Renal cortex interstitium (tissue), 11 donors: ENCODE measurements at regions not wholly inside any gene's neighbourhood (a gene's known extent, or its start where the extent isn't known, plus 50 kb on each side); places are given as distances from the start of the nearest gene placed in this dataset.

Experiments used
- DNase-seq, 11 donors: peaks; one replicate each; pipeline ENCODE4 v3.0.0-alpha.2; 2013; ENCODE audit warnings: low read depth in 9 of 11, low spot score in 4 of 11; ENCODE audit errors: extremely low read depth in 1 of 11

- no peak for DNase-seq
Observed at GRCh38 chr6:44626616-44627015, 239.1 kb downstream of the CDC5L start.

- no peak for DNase-seq
Observed at GRCh38 chr6:44627091-44627882, 239.8 kb downstream of the CDC5L start.

DNA sequence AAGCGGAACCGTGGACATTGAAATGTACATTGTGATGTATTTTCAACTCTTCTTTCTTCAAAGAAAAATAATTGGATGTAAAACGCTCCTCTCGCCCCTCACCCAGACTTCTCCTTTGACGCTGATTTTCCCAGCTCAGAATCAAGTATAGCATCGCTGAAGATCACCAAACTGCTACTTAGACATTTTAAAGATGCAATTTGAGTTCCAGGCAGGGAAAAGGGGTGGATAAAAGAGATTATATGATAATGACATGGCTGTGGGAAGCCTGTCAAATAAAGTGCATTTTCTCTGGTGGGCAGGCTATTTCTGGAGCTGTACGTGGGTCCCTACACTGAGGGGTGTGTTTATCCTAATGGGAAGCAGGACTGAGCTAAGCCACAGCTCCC lies 240.4 kb downstream of the CDC5L start:
- no peak for DNase-seq

DNA sequence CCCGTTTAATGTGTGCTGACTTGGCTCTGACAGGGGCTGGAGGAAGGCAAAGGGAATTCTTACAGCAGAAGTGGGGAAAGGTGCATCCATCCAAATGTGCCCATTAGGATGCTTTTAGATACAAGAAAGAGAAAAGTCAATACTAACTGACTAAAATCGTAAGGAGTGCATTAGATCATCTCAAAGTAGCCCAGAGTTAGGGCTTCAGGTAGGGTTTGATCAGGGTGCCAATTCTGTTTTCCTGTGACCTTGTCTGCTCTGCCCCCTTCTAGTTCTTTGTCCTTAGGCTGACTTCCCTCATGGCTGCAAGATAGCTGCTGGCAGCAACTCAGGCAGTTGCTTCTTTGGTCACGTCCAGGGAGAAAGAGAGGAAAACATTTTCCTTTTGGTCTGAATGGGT lies 240.8 kb downstream of the CDC5L start:
- DNase-seq = no peak

DNA sequence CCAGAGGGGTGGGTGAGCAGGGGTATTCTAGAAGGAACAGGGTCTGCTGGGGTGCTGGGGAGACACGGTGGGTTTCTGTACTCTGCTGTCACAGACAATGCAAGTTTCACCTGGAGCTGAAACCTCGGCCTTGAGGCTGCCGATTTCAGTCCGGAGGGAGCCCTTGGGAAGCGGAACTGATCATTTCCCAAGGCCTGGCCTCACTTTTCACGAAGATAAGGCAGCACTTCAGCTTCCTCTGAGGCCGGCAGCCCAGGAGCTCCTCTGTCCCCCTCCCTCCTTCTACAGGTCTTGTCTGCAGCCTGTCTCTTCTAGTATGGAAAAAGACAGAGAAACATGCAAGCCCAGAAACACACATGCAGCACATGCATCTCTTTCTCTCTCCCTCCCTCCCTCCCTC lies 242.1 kb downstream of the CDC5L start:
- no peak for DNase-seq

DNA sequence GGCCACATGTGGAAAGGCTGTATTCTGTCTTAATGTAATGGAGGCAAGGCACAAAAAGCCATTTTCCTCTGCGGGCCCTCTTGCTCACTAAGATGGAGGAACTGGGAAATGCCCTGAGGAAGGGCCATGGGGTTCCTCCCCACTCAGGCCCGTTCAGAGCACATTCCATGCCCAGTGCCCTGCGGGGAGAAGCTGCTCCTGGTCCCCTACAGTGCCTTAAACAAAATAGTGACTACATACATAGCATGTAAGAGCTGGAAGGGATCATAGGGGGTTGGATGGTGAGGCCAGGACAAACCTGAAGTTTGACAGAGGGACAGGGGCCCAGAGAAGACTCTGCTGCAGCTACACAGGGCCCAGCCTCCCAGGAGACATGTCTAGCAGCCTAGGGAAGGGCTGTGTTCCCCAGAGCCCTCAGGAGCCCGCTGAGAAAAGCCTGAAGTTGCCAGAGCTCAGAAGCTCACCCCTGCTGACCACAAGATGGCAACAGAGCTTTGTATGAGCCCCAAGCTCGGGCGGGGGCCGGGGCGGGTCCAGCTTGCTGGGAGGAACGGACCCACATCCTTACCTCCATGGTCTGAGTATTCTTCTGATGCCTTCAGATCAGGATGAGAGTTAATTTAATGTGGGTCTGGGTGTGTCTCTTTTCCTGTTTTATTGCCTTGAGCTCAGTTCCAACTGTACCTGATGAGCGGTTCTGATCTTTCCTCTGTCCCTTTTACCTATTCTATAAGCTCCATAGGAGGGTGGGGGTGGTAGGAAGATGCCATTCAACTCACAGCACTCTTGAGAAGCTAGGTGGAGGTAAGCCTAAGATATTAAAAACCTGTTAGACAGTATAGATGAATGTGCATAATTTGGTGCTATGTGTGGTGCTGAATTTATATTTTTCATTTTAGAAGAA lies 242.9 kb downstream of the CDC5L start:
- no peak for DNase-seq

- no peak for DNase-seq
Observed at GRCh38 chr6:44631968-44632367, 244.5 kb downstream of the CDC5L start.

GRCh38 chr6:44634321-44634720 lies 246.8 kb downstream of the CDC5L start:
- DNase-seq = no peak

DNA sequence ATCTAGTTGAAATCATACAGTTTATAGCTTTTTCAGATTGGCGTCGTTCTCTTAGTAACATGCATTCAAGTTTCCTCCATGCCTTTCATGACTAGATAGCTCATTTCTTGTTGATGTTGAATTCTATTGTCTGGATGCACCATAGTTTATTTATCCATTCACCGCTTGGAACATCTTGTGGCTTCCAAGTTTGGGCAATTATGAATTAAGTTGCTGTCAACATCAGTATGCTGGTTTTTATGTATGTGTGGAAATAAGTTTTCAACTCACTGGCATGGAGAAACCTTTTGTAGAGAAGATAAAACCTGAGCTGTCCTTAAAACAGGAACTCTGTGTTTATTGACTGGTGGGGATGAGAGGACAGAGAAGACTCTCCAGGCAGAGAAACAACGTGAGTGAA lies 248.0 kb downstream of the CDC5L start:
- DNase-seq = no peak

DNA sequence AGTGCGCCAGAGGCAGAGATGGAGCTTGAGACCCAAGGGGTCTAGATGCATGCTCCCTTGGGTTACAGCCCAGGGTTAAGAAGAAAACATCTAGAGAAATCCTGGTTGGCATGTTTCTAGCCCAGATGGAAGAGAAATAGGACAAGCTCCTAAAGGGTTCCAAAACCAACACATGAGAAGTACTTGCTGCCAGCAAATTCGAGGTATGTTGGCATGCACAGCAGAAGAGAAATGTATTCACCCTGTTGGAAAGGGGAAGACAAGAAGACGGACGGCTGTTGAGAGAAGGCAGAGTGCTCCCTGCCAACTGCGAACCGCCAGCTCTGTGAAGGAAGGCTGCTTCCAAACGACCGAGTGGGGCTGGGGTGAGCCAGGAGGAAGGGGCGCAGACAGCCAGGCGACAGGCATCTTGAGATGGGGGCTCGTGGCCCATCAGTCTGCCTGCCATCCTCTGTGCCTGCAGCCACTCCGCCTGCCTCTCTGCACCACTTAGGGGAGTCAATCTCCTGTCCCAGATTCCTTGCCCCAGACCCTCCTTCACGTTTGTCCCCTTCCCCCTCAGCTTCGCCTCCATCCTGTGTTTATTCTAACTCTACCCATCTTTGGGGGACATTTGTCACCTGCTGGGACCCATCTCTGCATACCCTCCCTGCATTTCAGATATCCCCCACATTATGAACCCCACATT lies 249.2 kb downstream of the CDC5L start:
- DNase-seq = no peak

GRCh38 chr6:44641344-44642031 lies 254.0 kb downstream of the CDC5L start:
- no peak for DNase-seq

DNA sequence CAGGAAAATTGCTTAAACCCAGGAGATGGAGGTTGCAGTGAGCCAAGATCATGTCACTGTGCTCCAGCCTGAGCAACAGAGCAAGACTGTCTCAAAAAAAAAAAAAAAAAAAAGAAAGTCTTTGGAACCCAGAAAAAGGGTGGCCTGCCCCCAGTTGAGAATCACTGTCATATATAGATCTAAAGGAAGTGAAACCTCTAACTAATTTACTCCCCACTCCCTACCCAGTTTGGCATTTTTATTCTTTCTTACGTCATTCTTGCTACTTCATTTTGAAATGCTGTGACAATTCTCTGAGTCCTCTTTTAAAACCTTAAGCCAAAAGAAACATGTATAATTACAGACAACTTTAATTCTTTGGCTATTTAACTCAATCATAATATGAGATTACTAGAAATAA lies 254.8 kb downstream of the CDC5L start:
- no peak for DNase-seq

DNA sequence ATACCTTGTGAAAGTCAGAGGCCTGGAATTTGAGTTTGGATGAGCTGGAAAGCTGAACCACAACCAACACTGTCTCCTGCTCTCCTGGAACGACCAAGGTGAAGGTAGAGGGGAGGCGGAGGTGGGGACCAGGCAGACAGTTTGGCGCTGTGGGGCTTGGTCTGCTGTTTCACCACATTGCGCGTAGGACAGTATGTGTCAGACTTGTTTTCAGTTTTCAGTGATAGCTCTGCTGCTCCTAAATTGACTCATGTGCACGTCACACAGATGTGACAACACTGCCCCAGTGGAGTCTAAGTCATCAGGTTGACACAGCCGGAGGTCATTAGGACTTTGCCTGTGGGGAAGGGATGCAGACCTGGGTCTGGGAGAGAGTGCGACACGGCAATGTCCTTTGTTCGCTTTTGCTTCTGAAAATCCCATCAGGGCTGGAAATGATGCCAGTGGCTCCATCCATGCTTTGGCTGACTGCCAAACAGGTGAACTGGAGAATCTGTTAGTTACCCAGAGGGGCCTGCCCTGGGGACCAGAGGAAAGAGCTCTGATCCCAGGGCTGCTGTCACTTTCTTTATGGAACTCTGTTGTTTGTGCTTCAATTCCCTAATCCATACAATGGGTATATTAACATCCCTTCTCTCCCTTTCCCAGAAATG lies 255.5 kb downstream of the CDC5L start:
- DNase-seq = no peak

DNA sequence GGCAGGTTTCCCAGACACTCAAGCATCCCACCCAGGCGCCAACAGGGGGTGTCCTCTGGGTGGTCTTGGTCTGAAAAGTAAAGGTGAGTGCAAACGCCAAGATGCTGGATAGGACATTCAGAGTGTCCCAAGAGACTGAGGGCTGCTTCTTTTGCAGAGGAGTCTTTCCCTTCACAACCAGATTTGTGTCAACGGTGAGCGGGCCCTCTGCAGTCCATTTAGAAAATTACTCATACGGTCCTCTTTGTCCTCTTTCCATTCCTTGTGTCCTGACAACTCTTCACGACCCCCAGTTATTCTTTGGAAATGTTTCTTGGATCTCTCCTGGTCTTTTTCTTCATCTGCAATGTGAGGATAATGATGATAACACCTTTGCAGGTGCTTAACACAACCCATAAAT lies 257.8 kb downstream of the CDC5L start:
- no peak for DNase-seq

- no peak for DNase-seq
Observed at GRCh38 chr6:44646355-44646754, 258.8 kb downstream of the CDC5L start.

DNA sequence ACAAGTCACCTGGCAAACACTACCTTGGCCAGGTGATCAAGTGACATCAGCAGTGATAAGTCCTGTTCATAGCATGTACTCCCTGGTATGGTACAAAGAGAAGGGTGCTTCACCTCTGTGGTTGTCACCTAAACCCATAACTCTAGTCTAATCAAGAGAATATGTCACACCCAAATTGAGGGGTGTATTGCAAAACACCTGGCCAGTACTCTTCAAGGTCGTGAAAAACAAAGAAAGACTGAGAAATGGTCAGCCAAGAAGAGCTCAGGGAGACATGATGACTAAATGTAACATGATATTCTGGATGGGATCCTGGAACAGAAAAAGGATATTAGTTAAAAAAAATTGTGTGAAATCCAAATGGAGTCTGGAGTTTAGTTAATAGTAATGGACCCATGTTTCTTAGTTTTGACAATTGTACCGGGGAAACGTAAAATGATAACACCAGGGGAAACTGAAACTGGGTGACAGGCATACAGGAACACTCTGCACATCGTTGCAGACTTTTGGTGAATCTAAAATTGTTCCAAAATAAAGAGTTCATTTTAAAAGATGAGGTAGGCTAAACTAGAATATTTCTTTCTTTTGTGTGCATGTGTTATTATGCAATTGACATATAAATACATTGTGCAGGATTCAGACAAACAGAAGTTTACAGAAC lies 262.0 kb downstream of the CDC5L start:
- DNase-seq = no peak

- DNase-seq = no peak
Observed at GRCh38 chr6:44650495-44650894, 263.0 kb downstream of the CDC5L start.

GRCh38 chr6:44650947-44651346 lies 263.4 kb downstream of the CDC5L start:
- DNase-seq = no peak
